ENCODE measurements at regions not wholly inside any gene's neighbourhood (a gene's known extent, or its start where the extent isn't known, plus 50 kb on each side); places are given as distances from the start of the nearest gene placed in this dataset.
"Not testable (repeated sequence)": the region's sequence is repeated elsewhere in the genome, so short reads cannot be mapped to it uniquely, and the experiment has no call there.

- H3K27ac ChIP-seq: no peak overlapping the region
- DNase-seq (ENCODE audit: low spot score in 2 of 2): no peak
- TF ChIP-seq, protein P1, sequence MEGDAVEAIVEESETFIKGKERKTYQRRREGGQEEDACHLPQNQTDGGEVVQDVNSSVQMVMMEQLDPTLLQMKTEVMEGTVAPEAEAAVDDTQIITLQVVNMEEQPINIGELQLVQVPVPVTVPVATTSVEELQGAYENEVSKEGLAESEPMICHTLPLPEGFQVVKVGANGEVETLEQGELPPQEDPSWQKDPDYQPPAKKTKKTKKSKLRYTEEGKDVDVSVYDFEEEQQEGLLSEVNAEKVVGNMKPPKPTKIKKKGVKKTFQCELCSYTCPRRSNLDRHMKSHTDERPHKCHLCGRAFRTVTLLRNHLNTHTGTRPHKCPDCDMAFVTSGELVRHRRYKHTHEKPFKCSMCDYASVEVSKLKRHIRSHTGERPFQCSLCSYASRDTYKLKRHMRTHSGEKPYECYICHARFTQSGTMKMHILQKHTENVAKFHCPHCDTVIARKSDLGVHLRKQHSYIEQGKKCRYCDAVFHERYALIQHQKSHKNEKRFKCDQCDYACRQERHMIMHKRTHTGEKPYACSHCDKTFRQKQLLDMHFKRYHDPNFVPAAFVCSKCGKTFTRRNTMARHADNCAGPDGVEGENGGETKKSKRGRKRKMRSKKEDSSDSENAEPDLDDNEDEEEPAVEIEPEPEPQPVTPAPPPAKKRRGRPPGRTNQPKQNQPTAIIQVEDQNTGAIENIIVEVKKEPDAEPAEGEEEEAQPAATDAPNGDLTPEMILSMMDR (IDR thresholded peaks at IDR 0.05): no peak
- TF ChIP-seq EP300 (IDR thresholded peaks at IDR 0.05) (no peak), POLR2A (IDR thresholded peaks at IDR 0.05) (no peak)
- WGBS, 2 donors: 41 to 48% methylated on average over 4 of the region's 4 CpGs
- no peaks in the 10 kb centered on the region for H3K36me3 ChIP-seq
- no peaks in the 10 kb centered on the region for H3K9me3 ChIP-seq
- no peaks in the 10 kb centered on the region for H3K27me3 ChIP-seq
- H3K4me3 ChIP-seq: no peak overlapping the region
- H3K4me1 ChIP-seq: no peaks in the 10 kb centered on the region
Observed at GRCh38 chr12:96120359-96121100, 73.6 kb upstream of the ELK3 start.

DNA sequence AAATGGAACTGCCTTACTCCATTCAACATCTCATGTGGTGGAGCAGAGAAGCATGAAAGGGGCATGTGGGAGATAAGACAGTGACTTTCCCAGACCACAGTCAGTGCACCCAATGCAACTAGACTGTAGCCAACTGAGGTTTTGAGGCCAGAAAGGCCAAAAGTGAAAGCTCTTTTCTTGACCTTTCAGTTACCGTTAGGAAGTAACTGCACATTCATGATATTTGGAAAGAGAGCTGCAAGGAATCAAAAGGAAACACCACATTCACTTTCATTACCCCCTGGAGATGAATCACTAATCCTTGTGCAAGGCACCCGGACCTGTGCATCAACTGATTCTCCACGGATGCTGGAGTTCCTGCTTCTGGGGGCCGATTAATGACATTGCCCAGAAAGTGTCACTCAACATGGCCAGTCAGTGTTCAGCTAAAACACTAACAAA lies 72.9 kb upstream of the ELK3 start:
- no peaks in the 10 kb centered on the region for H3K27me3 ChIP-seq
- no peaks in the 10 kb centered on the region for H3K9me3 ChIP-seq
- no peak for DNase-seq (ENCODE audit: low spot score in 2 of 2)
- WGBS, 2 donors: 21 to 30% methylated on average over 4 of the region's 4 CpGs
- H3K4me3 ChIP-seq: no peak overlapping the region
- H3K36me3 ChIP-seq: no peaks in the 10 kb centered on the region
- no peak for TF ChIP-seq EP300 (IDR thresholded peaks at IDR 0.05)
- TF ChIP-seq, protein P1 (IDR thresholded peaks at IDR 0.05): no peak
- TF ChIP-seq POLR2A (IDR thresholded peaks at IDR 0.05): no peak
- no peaks in the 10 kb centered on the region for H3K4me1 ChIP-seq
- H3K27ac ChIP-seq: no peak overlapping the region

- H3K9me3 ChIP-seq; H3K27me3 ChIP-seq; H3K36me3 ChIP-seq; DNase-seq (ENCODE audit: low spot score in 2 of 2); H3K4me1 ChIP-seq; H3K27ac ChIP-seq; H3K4me3 ChIP-seq: not testable (repeated sequence)
- WGBS, 2 donors: 92 to 97% methylated on average over 7 of the region's 7 CpGs
Observed at GRCh38 chr12:96128292-96128691, 65.9 kb upstream of the ELK3 start.

- H3K9me3 ChIP-seq: no peaks in the 10 kb centered on the region
- H3K4me3 ChIP-seq: no peak overlapping the region
- H3K27me3 ChIP-seq: no peaks in the 10 kb centered on the region
- 72 to 75% methylated on average over 15 of the region's 15 CpGs for WGBS, 2 donors
- no peaks in the 10 kb centered on the region for H3K4me1 ChIP-seq
- no peak overlapping the region for H3K27ac ChIP-seq
- DNase-seq (ENCODE audit: low spot score in 2 of 2): no peak
- no peaks in the 10 kb centered on the region for H3K36me3 ChIP-seq
- TF ChIP-seq POLR2A (IDR thresholded peaks at IDR 0.05) (no peak), EP300 (IDR thresholded peaks at IDR 0.05) (no peak)
- TF ChIP-seq, protein P1 (IDR thresholded peaks at IDR 0.05): no peak
Observed at GRCh38 chr12:96130396-96131059, 63.6 kb upstream of the ELK3 start.

DNA sequence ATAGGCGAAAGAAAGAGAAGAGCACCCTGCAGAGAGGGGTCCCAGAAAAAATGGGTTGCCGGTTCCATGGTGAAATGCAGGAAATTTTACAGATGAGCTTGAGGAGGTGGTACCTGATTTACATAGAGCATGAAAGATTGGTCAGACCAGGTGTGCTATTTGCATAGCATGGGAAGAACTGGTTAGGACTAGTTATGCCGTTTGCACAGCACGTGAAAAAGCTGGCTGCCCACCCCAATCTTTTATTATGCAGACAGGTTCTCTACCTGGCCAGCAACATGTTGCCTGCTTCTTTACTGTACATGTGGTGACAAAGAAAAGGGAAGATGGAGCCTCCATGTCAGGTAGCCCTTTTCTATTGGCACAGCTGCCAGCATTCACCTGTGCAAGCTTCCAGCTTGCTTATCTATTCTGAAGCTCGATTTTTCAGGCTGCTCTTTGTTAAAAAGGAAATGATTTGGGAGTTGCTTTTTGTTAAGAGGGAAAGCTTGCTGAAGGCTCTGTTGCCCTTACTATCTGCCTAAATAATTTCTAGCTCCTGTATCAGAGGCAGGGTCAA lies 62.9 kb upstream of the ELK3 start:
- WGBS, 2 donors: 73 to 75% methylated on average over 5 of the region's 5 CpGs
- H3K27me3 ChIP-seq: no peaks in the 10 kb centered on the region
- TF ChIP-seq, protein P1 (IDR thresholded peaks at IDR 0.05): no peak
- TF ChIP-seq EP300 (IDR thresholded peaks at IDR 0.05) (no peak), POLR2A (IDR thresholded peaks at IDR 0.05) (no peak)
- H3K36me3 ChIP-seq: no peaks in the 10 kb centered on the region
- no peak for DNase-seq (ENCODE audit: low spot score in 2 of 2)
- H3K9me3 ChIP-seq: no peaks in the 10 kb centered on the region
- H3K4me1 ChIP-seq: peaks cover 0 to 2% (median 0%) of the 10 kb centered on the region in 4 donors
- no peak overlapping the region for H3K4me3 ChIP-seq
- H3K27ac ChIP-seq: no peak overlapping the region
